H1 (cell line): ENCODE measurements at regions not wholly inside any gene's neighbourhood (a gene's known extent, or its start where the extent isn't known, plus 50 kb on each side); places are given as distances from the start of the nearest gene placed in this dataset.

Experiments used
- CTCF ChIA-PET: fragments of 300-600 bp; sonication (Branson Sonifier 250); formaldehyde crosslinking; loops from one replicate; lab custom pipeline; 2021; ENCODE audit not compliant: partially characterized antibody; lab: Charles Lee
- POLR2A ChIA-PET: fragments of 300-600 bp; sonication (Branson Sonifier 250); formaldehyde crosslinking; loops from one replicate; lab custom pipeline; 2021; ENCODE audit warnings: inconsistent platforms; ENCODE audit not compliant: partially characterized antibody; lab: Charles Lee
- DNase-seq, 2 experiments: peaks; one replicate each; pipeline versions ENCODE4 v3.0.0 to v3.0.0-alpha.2; 2010 to 2022; ENCODE audit warnings: low spot score in 2 of 2, low read depth in 1 of 2, mixed read lengths in 1 of 2
- FAIRE-seq: peaks from 2 replicates; lab custom pipeline; 2011; peaks lifted over from hg19 to GRCh38; lab: Jason Lieb, UNC
- H2AFZ ChIP-seq: 2 replicates; pipeline ENCODE4 v1.8.1; 2012; ENCODE audit warnings: low read length, inconsistent platforms
- H2AK5ac ChIP-seq: 2 replicates; pipeline ENCODE4 v1.6.1; 2013; ENCODE audit warnings: low read depth, low read length
- H2BK120ac ChIP-seq: replicated peaks from 2 replicates; pipeline ENCODE3; 2013; ENCODE audit warnings: low read depth, low read length, inconsistent platforms
- H2BK12ac ChIP-seq: 2 replicates; pipeline ENCODE4 v1.6.1; 2013; ENCODE audit warnings: low read depth, low read length
- H2BK15ac ChIP-seq: 2 replicates; pipeline ENCODE4 v1.6.1; 2013; ENCODE audit warnings: low read length
- H2BK20ac ChIP-seq: 2 replicates; pipeline ENCODE4 v1.6.1; 2013; ENCODE audit warnings: low read length
- H2BK5ac ChIP-seq: 2 replicates; pipeline ENCODE4 v1.6.1; 2013; ENCODE audit warnings: low read depth, low read length
- H3K14ac ChIP-seq: 2 replicates; pipeline ENCODE4 v1.6.1; 2013; ENCODE audit warnings: inconsistent platforms; ENCODE audit not compliant: insufficient read length
- H3K18ac ChIP-seq: 2 replicates; pipeline ENCODE4 v1.6.1; 2013; ENCODE audit warnings: low read length; ENCODE audit errors: extremely low read depth
- H3K23ac ChIP-seq: 2 replicates; pipeline ENCODE4 v1.6.1; 2013; ENCODE audit warnings: inconsistent platforms; ENCODE audit not compliant: insufficient read length
- H3K23me2 ChIP-seq: 2 replicates; pipeline ENCODE4 v1.6.1; 2013; ENCODE audit warnings: low read depth, low read length
- H3K27ac ChIP-seq: 2 replicates; pipeline ENCODE4 v1.6.1; 2011; ENCODE audit warnings: low read depth, low read length, inconsistent platforms
- H3K27me3 ChIP-seq, 4 experiments: replicated peaks in 1 of 4; 1 replicate in 1 of 4; 2 replicates in 3 of 4; pipeline versions ENCODE4 v1.6.1 to v1.8.1; 2011 to 2013; ENCODE audit warnings: low read length in 3 of 4, mild to moderate bottlenecking in 3 of 4, inconsistent platforms in 2 of 4, mixed read lengths in 2 of 4, moderate library complexity in 1 of 4; ENCODE audit not compliant: control insufficient read depth in 3 of 4, insufficient read depth in 3 of 4; ENCODE audit errors: extremely low read depth in 1 of 4
- H3K36me3 ChIP-seq, 4 experiments: 2 replicates each; pipeline versions ENCODE4 v1.6.1 to v1.8.1; 2011 to 2013; ENCODE audit warnings: mild to moderate bottlenecking in 4 of 4, low read length in 3 of 4, moderate library complexity in 2 of 4, control low read depth in 1 of 4, inconsistent platforms in 1 of 4; ENCODE audit not compliant: insufficient read depth in 4 of 4, control insufficient read depth in 2 of 4
- H3K4ac ChIP-seq: replicated peaks from 2 replicates; pipeline ENCODE3; 2013; ENCODE audit warnings: low read length, low read depth, mixed read lengths, inconsistent platforms; ENCODE audit not compliant: insufficient read length
- H3K4me1 ChIP-seq, 4 experiments: replicated peaks in 1 of 4; 1 replicate in 1 of 4; 2 replicates in 3 of 4; pipeline versions ENCODE4 v1.6.1 to v1.8.1; 2011 to 2013; ENCODE audit warnings: low read length in 3 of 4, inconsistent platforms in 2 of 4, mixed read lengths in 1 of 4; ENCODE audit not compliant: insufficient read depth in 4 of 4, control insufficient read depth in 3 of 4
- H3K4me2 ChIP-seq, 2 experiments: 2 replicates each; pipeline versions ENCODE4 v1.6.1 to v1.8.1; 2011 to 2013; ENCODE audit warnings: low read depth in 2 of 2, low read length in 2 of 2, control low read depth in 1 of 2, inconsistent platforms in 1 of 2, mild to moderate bottlenecking in 1 of 2; ENCODE audit not compliant: insufficient read depth in 1 of 2
- H3K4me3 ChIP-seq, 4 experiments: fragments of 200-600, 300-600 bp in 1 of 4; sonication (generic), shearing (Covaris generic), sonication (Bioruptor Twin) in 1 of 4; 2 replicates each; pipeline versions ENCODE4 v1.5.1 to v1.8.1; 2011 to 2016; ENCODE audit warnings: low read length in 4 of 4, low read depth in 3 of 4, control low read depth in 2 of 4, inconsistent platforms in 2 of 4, mild to moderate bottlenecking in 2 of 4, mixed read lengths in 1 of 4, moderate library complexity in 1 of 4; ENCODE audit not compliant: insufficient read depth in 2 of 4; ENCODE audit errors: extremely low read depth in 1 of 4
- H3K56ac ChIP-seq: replicated peaks from 2 replicates; pipeline ENCODE3; 2013; ENCODE audit warnings: low read depth, mild to moderate bottlenecking, mixed read lengths, low read length, inconsistent platforms; ENCODE audit not compliant: insufficient read length
- H3K79me1 ChIP-seq: 2 replicates; pipeline ENCODE4 v1.6.1; 2013; ENCODE audit warnings: low read depth, low read length, control low read depth
- H3K79me2 ChIP-seq, 2 experiments: 2 replicates each; pipeline versions ENCODE4 v1.6.1 to v1.8.1; 2012 to 2013; ENCODE audit warnings: low read length in 2 of 2, mild to moderate bottlenecking in 2 of 2, inconsistent platforms in 1 of 2; ENCODE audit not compliant: insufficient read depth in 2 of 2, control insufficient read depth in 1 of 2
- H3K9ac ChIP-seq, 4 experiments: replicated peaks in 1 of 4; 1 replicate in 1 of 4; 2 replicates in 3 of 4; pipeline versions ENCODE4 v1.6.1 to v1.8.1; 2011 to 2013; ENCODE audit warnings: low read depth in 3 of 4, low read length in 3 of 4, control low read depth in 2 of 4, mild to moderate bottlenecking in 2 of 4, moderate library complexity in 2 of 4, inconsistent platforms in 1 of 4; ENCODE audit errors: extremely low read depth in 1 of 4
- H3K9me3 ChIP-seq, 2 experiments: 2 replicates each; pipeline versions ENCODE4 v1.6.1 to v1.8.1; 2012 to 2013; ENCODE audit warnings: mild to moderate bottlenecking in 2 of 2, moderate library complexity in 2 of 2, control low read depth in 1 of 2, inconsistent platforms in 1 of 2, low read depth in 1 of 2, low read length in 1 of 2, mixed read lengths in 1 of 2; ENCODE audit not compliant: insufficient read depth in 2 of 2
- H4K20me1 ChIP-seq, 2 experiments: replicated peaks in 1 of 2; 2 replicates each; pipeline versions ENCODE3 to v1.8.1; 2011 to 2013; ENCODE audit warnings: inconsistent platforms in 2 of 2, low read length in 2 of 2, mild to moderate bottlenecking in 1 of 2; ENCODE audit not compliant: insufficient read depth in 2 of 2, control insufficient read depth in 1 of 2
- H4K5ac ChIP-seq: 2 replicates; pipeline ENCODE4 v1.6.1; 2013; ENCODE audit warnings: low read length, low read depth, mixed read lengths, inconsistent platforms; ENCODE audit not compliant: insufficient read length
- H4K8ac ChIP-seq: 2 replicates; pipeline ENCODE4 v1.8.0; 2013; ENCODE audit warnings: mild to moderate bottlenecking, moderate library complexity, low read length, inconsistent platforms; ENCODE audit not compliant: insufficient read depth; ENCODE audit errors: extremely low read depth
- H4K91ac ChIP-seq: replicated peaks from 2 replicates; pipeline ENCODE3; 2013; ENCODE audit warnings: low read length, mixed read lengths, inconsistent platforms; ENCODE audit not compliant: insufficient read length
- CTBP2 ChIP-seq: IDR thresholded peaks from 2 replicates; pipeline ENCODE4 v1.7.0; 2011; ENCODE audit warnings: borderline replicate concordance, mild to moderate bottlenecking, moderate library complexity, mixed read lengths, low read length; ENCODE audit not compliant: insufficient read depth, insufficient read length
- WGBS, 2 experiments: shearing (Covaris generic) in 1 of 2; methylation state at CpG; one replicate each; pipeline versions ENCODE4 v1.1.6 to v1.1.7; 2013 to 2015; ENCODE audit warnings: low lambda C conversion rate in 2 of 2, mixed read lengths in 2 of 2, inconsistent platforms in 1 of 2, low coverage in 1 of 2, missing lambda C conversion rate in 1 of 2; ENCODE audit not compliant: insufficient replicate concordance in 2 of 2, insufficient coverage in 1 of 2, insufficient read length in 1 of 2; ENCODE audit errors: extremely low coverage in 1 of 2, missing lambda C conversion rate in 1 of 2; 5-methylcytosine and 5-hydroxymethylcytosine counted together

GRCh38 chr21:14833666-14834351 lies 231.0 kb downstream of the NRIP1 start:
- no peak overlapping the region for H3K4me3 ChIP-seq
- H2AFZ ChIP-seq, result no peak overlapping the region
- POLR2A ChIA-PET, result no interaction called here
- H3K79me1 ChIP-seq, result no peaks in the 10 kb centered on the region
- H2BK20ac ChIP-seq, result no peak overlapping the region
- CTCF ChIA-PET, result no interaction called here
- no peaks in the 10 kb centered on the region for H3K9me3 ChIP-seq
- 33% methylated on average over 1 of the region's 1 CpG; no CpG with 5 or more reads in 1 of the 2 experiments for WGBS, 2 experiments
- no peaks in the 10 kb centered on the region for H3K27me3 ChIP-seq
- H4K8ac ChIP-seq, result no peak overlapping the region
- H3K23me2 ChIP-seq, result no peaks in the 10 kb centered on the region
- H3K36me3 ChIP-seq, result no peaks in the 10 kb centered on the region
- H2BK5ac ChIP-seq, result no peak overlapping the region
- H3K18ac ChIP-seq, result no peak overlapping the region
- H3K56ac ChIP-seq, result no peak overlapping the region
- no peak overlapping the region for H3K23ac ChIP-seq
- H2BK12ac ChIP-seq, result no peak overlapping the region
- H4K5ac ChIP-seq, result no peak overlapping the region
- H3K14ac ChIP-seq, result no peak overlapping the region
- FAIRE-seq (no peak), DNase-seq (no peak)
- H4K91ac ChIP-seq, result no peak overlapping the region
- H3K4me2 ChIP-seq, result no peak overlapping the region
- H2BK15ac ChIP-seq, result no peak overlapping the region
- H2AK5ac ChIP-seq, result no peak overlapping the region
- H3K4me1 ChIP-seq, result no peaks in the 10 kb centered on the region
- no peak overlapping the region for H3K9ac ChIP-seq
- H3K27ac ChIP-seq, result no peak overlapping the region
- no peak overlapping the region for H3K4ac ChIP-seq
- no peaks in the 10 kb centered on the region for H3K79me2 ChIP-seq
- no peak overlapping the region for H2BK120ac ChIP-seq
- no peaks in the 10 kb centered on the region for H4K20me1 ChIP-seq
- TF ChIP-seq CTBP2, result no peak
